ENCODE measurements at regions not wholly inside any gene's neighbourhood (a gene's known extent, or its start where the extent isn't known, plus 50 kb on each side); places are given as distances from the start of the nearest gene placed in this dataset.

DNA sequence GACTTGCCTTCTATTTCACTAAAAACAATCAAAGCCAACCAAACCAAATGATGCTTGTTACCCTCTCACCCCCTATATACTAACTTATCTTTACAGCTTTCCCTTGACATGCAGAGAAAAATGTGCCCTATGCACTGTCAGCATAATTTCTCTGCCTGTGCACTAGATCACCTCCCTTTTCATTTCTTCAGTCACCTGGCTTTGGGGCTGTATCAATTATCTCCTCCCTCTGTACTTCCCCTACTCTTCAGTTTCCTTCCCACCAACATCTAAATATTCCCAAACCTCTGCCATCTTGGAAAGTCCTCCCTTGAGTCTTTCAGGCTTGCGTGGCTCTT is 103.5 kb upstream of the TAPT1 start:
- no peak for TF ChIP-seq CTCF (conservative IDR thresholded peaks at IDR 0.05)
- no peak for TF ChIP-seq EZH2 (IDR thresholded peaks at IDR 0.05; ENCODE audit: low read depth)

All from PC-9 (cell line).